Right cardiac atrium (tissue), 5 donors: ENCODE measurements at regions not wholly inside any gene's neighbourhood (a gene's known extent, or its start where the extent isn't known, plus 50 kb on each side); places are given as distances from the start of the nearest gene placed in this dataset.
"Not testable (repeated sequence)": the region's sequence is repeated elsewhere in the genome, so short reads cannot be mapped to it uniquely, and the experiment has no call there.

ENCODE experiments used
- ATAC-seq, 2 donors: fragments of 200-7000 bp; cut with Tn5 transposase; one replicate each; pipeline versions ENCODE4 v1.8.0 to v1.9.1; 2020; ENCODE audit warnings: moderate library complexity in 2 of 2, mild to moderate bottlenecking in 1 of 2
- DNase-seq, 3 donors: peaks; one replicate each; pipeline ENCODE4 v3.0.0-alpha.2; 2020
- H3K27ac ChIP-seq: one replicate; pipeline ENCODE4 v1.5.1; 2013; ENCODE audit warnings: mild to moderate bottlenecking, low read length, control low read depth, moderate library complexity
- H3K27me3 ChIP-seq: one replicate; pipeline ENCODE4 v1.6.1; 2013; ENCODE audit not compliant: control insufficient read depth, insufficient read depth
- H3K4me1 ChIP-seq: one replicate; pipeline ENCODE4 v1.6.1; 2013; ENCODE audit warnings: low read length; ENCODE audit not compliant: control insufficient read depth, insufficient read depth
- H3K4me3 ChIP-seq: one replicate; pipeline ENCODE4 v1.5.1; 2013; ENCODE audit warnings: low read length, control low read depth
- H3K9me3 ChIP-seq: one replicate; pipeline ENCODE4 v1.6.1; 2013; ENCODE audit warnings: low read length; ENCODE audit not compliant: control insufficient read depth
- WGBS: extraction: QIAGEN DNeasy Blood & Tissue Kit; methylation state at CpG from one replicate; pipeline ENCODE4 v1.1.7; 2013; 5-methylcytosine and 5-hydroxymethylcytosine counted together
- intact Hi-C, 4 donors: fragments of 100-400 bp; cut with DNase I; formaldehyde crosslinking; loops; one replicate each; pipeline versions ENCODE4 v1.11.0 to v1.14.0; 2022 to 2023
- donor health status: healthy with polysubstance abuse.
- donor health status: DM: no; HTN: yes; CAD: no.
- donor health status: DM: no; HTN: no; CAD: no.
- donor health status: DM: no; HTN: yes; CAD: no; lungs with severe emphysema.
- donor health status: DM: yes; HTN: yes; CAD: no.

GRCh38 chr5:110309222-110309621 is 417.2 kb downstream of the TMEM232 start:
- 82% methylated on average over 1 of the region's 1 CpG for WGBS
- no peaks in the 10 kb centered on the region for H3K4me1 ChIP-seq
- ATAC-seq: no peak
- no peak overlapping the region for H3K4me3 ChIP-seq
- H3K9me3 ChIP-seq: no peaks in the 10 kb centered on the region
- H3K27ac ChIP-seq: no peak overlapping the region
- intact Hi-C loops: no loop called here
- DNase-seq: no peak
- H3K27me3 ChIP-seq: no peaks in the 10 kb centered on the region

GRCh38 chr5:110316566-110316965 is 409.9 kb downstream of the TMEM232 start:
- H3K4me1 ChIP-seq, intact Hi-C loops: not testable (repeated sequence)
- WGBS: 52% methylated on average over 3 of the region's 3 CpGs

GRCh38 chr5:110321117-110321516 is 405.4 kb downstream of the TMEM232 start:
- no peaks in the 10 kb centered on the region for H3K9me3 ChIP-seq
- no peak for ATAC-seq
- intact Hi-C loops: no loop called here
- DNase-seq: no peak
- H3K27ac ChIP-seq: no peak overlapping the region
- no peaks in the 10 kb centered on the region for H3K27me3 ChIP-seq
- no peak overlapping the region for H3K4me3 ChIP-seq
- WGBS: 72% methylated on average over 1 of the region's 1 CpG
- H3K4me1 ChIP-seq: no peaks in the 10 kb centered on the region

More at GRCh38 chr5:110316566-110316965, 409.9 kb downstream of the TMEM232 start:
- not testable (repeated sequence) for H3K27ac ChIP-seq, H3K9me3 ChIP-seq, DNase-seq, H3K27me3 ChIP-seq, H3K4me3 ChIP-seq, ATAC-seq

GRCh38 chr5:110323357-110323756 is 403.1 kb downstream of the TMEM232 start:
- 91% methylated on average over 1 of the region's 1 CpG for WGBS
- no peak overlapping the region for H3K4me3 ChIP-seq
- DNase-seq: no peak
- intact Hi-C loops: no loop called here
- no peaks in the 10 kb centered on the region for H3K27me3 ChIP-seq
- no peak for ATAC-seq
- H3K9me3 ChIP-seq: no peaks in the 10 kb centered on the region
- H3K4me1 ChIP-seq: no peaks in the 10 kb centered on the region
- H3K27ac ChIP-seq: no peak overlapping the region

GRCh38 chr5:110323832-110324231 is 402.6 kb downstream of the TMEM232 start:
- H3K4me3 ChIP-seq: no peak overlapping the region
- no peak for DNase-seq
- H3K4me1 ChIP-seq: no peaks in the 10 kb centered on the region
- no peaks in the 10 kb centered on the region for H3K9me3 ChIP-seq
- H3K27me3 ChIP-seq: no peaks in the 10 kb centered on the region
- no peak for ATAC-seq
- H3K27ac ChIP-seq: no peak overlapping the region
- intact Hi-C loops: no loop called here

- DNase-seq: no peak
Measured at GRCh38 chr5:110324876-110325275, 401.6 kb downstream of the TMEM232 start.

GRCh38 chr5:110329955-110330525 is 396.4 kb downstream of the TMEM232 start:
- 48% methylated on average over 5 of the region's 5 CpGs for WGBS

More at GRCh38 chr5:110324876-110325275, 401.6 kb downstream of the TMEM232 start:
- WGBS: 55% methylated on average over 1 of the region's 1 CpG
- H3K4me3 ChIP-seq: no peak overlapping the region
- no peaks in the 10 kb centered on the region for H3K4me1 ChIP-seq
- intact Hi-C loops: no loop called here
- H3K9me3 ChIP-seq: no peaks in the 10 kb centered on the region
- H3K27ac ChIP-seq: no peak overlapping the region
- H3K27me3 ChIP-seq: no peaks in the 10 kb centered on the region
- ATAC-seq: no peak

GRCh38 chr5:110333384-110333783 is 393.1 kb downstream of the TMEM232 start:
- Histone ChIP-seq H3K4me1 (no peaks in the 10 kb centered on the region), H3K27ac (no peak overlapping the region), H3K27me3 (no peaks in the 10 kb centered on the region), H3K4me3 (no peak overlapping the region), H3K9me3 (no peaks in the 10 kb centered on the region)
- DNase-seq (no peak), ATAC-seq (no peak)
- intact Hi-C loops: no loop called here
- WGBS: 48% methylated on average over 4 of the region's 4 CpGs

More at GRCh38 chr5:110329955-110330525, 396.4 kb downstream of the TMEM232 start:
- DNase-seq (no peak), ATAC-seq (no peak)
- Histone ChIP-seq H3K27ac (no peak overlapping the region), H3K9me3 (no peaks in the 10 kb centered on the region), H3K4me3 (no peak overlapping the region), H3K4me1 (no peaks in the 10 kb centered on the region), H3K27me3 (no peaks in the 10 kb centered on the region)
- intact Hi-C loops: no loop called here

- 28% methylated on average over 4 of the region's 4 CpGs for WGBS
Measured at GRCh38 chr5:110335361-110336066, 391.0 kb downstream of the TMEM232 start.

GRCh38 chr5:110338341-110339083 is 388.0 kb downstream of the TMEM232 start:
- no peaks in the 10 kb centered on the region for H3K4me1 ChIP-seq
- no peak overlapping the region for H3K4me3 ChIP-seq
- 57% methylated on average over 7 of the region's 7 CpGs for WGBS
- DNase-seq: no peak
- H3K27ac ChIP-seq: no peak overlapping the region
- no peak for ATAC-seq
- no peaks in the 10 kb centered on the region for H3K27me3 ChIP-seq
- intact Hi-C loops: no loop called here
- H3K9me3 ChIP-seq: no peaks in the 10 kb centered on the region

More at GRCh38 chr5:110335361-110336066, 391.0 kb downstream of the TMEM232 start:
- intact Hi-C loops: no loop called here
- ATAC-seq (no peak), DNase-seq (no peak)
- H3K9me3 ChIP-seq: no peaks in the 10 kb centered on the region
- H3K4me1 ChIP-seq: no peaks in the 10 kb centered on the region
- no peak overlapping the region for H3K27ac ChIP-seq
- no peaks in the 10 kb centered on the region for H3K27me3 ChIP-seq
- H3K4me3 ChIP-seq: no peak overlapping the region

- Histone ChIP-seq H3K4me1 (no peaks in the 10 kb centered on the region), H3K27ac (no peak overlapping the region), H3K27me3 (no peaks in the 10 kb centered on the region), H3K4me3 (no peak overlapping the region), H3K9me3 (no peaks in the 10 kb centered on the region)
- intact Hi-C loops: no loop called here
- DNase-seq (no peak), ATAC-seq (no peak)
- 90% methylated on average over 2 of the region's 2 CpGs for WGBS
Measured at GRCh38 chr5:110339399-110339798, 387.1 kb downstream of the TMEM232 start.
